Left ventricle myocardium inferior (tissue), 1 donor: ENCODE measurements at regions not wholly inside any gene's neighbourhood (a gene's known extent, or its start where the extent isn't known, plus 50 kb on each side); places are given as distances from the start of the nearest gene placed in this dataset.

ENCODE experiments used
- DNase-seq: peaks from one replicate; pipeline ENCODE4 v3.0.0-alpha.2; 2020
- H3K27ac ChIP-seq: fragments of 200-600 bp; replicated peaks from 2 replicates; pipeline ENCODE4 v1.8.0; 2021
- H3K27me3 ChIP-seq: fragments of 200-600 bp; 2 replicates; pipeline ENCODE4 v1.8.0; 2021; ENCODE audit warnings: low read depth
- H3K36me3 ChIP-seq: fragments of 200-600 bp; 2 replicates; pipeline ENCODE4 v1.8.0; 2021
- H3K4me1 ChIP-seq: fragments of 200-600 bp; 2 replicates; pipeline ENCODE4 v1.8.0; 2021
- H3K4me3 ChIP-seq: fragments of 200-600 bp; 2 replicates; pipeline ENCODE4 v1.8.0; 2021; ENCODE audit warnings: mild to moderate bottlenecking, moderate library complexity
- H3K9me3 ChIP-seq: fragments of 200-600 bp; replicated peaks from 2 replicates; pipeline ENCODE4 v1.8.0; 2021
- intact Hi-C: fragments of 100-400 bp; cut with micrococcal nuclease; formaldehyde crosslinking; loops from one replicate; pipeline ENCODE4 v1.11.0; 2022
- TF ChIP-seq, protein P1 (sequence below): fragments of 200-600 bp; IDR thresholded peaks from 2 replicates; pipeline ENCODE4 v1.8.0; 2021; ENCODE audit warnings: antibody characterized with exemption, mild to moderate bottlenecking, borderline replicate concordance
- donor health status: DM: no; HTN: yes; CAD: no; lungs with severe emphysema.

DNA sequence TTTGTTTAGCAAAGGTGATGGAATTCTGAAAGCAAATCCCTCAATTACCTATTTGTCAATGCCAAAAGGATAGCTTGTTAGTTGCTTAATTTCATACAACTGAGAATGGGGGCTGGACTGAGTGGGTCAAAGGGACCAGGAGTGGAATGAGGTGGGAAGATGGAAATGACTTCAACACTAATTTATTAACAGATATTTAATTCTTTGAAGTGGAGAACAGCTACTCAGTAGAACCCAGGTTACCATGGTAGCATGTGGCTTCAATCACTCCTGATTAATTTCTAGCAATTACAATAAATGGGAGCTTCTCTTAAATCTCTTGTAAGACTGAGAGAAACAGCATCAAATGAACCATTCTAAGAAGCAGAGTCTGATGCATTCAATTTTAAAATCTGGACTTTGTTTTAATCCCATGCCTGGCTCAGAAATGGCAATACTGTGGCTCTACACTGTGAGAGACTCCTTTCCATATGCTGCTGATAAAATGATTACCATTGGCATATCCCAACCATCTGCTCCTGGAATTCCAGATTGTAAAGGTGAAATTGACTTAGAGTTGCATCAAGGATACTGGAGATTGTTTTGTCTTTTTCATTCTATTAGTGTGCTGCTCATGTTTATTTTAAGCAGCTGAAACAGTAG is 607.8 kb downstream of the SNAPC1 start:
- intact Hi-C loops = no loop called here
- Histone ChIP-seq H3K27ac (no peak overlapping the region), H3K4me1 (no peaks in the 10 kb centered on the region), H3K27me3 (no peaks in the 10 kb centered on the region), H3K4me3 (no peak overlapping the region), H3K36me3 (no peaks in the 10 kb centered on the region), H3K9me3 (no peaks in the 10 kb centered on the region)
- DNase-seq = no peak
- TF ChIP-seq, protein P1, sequence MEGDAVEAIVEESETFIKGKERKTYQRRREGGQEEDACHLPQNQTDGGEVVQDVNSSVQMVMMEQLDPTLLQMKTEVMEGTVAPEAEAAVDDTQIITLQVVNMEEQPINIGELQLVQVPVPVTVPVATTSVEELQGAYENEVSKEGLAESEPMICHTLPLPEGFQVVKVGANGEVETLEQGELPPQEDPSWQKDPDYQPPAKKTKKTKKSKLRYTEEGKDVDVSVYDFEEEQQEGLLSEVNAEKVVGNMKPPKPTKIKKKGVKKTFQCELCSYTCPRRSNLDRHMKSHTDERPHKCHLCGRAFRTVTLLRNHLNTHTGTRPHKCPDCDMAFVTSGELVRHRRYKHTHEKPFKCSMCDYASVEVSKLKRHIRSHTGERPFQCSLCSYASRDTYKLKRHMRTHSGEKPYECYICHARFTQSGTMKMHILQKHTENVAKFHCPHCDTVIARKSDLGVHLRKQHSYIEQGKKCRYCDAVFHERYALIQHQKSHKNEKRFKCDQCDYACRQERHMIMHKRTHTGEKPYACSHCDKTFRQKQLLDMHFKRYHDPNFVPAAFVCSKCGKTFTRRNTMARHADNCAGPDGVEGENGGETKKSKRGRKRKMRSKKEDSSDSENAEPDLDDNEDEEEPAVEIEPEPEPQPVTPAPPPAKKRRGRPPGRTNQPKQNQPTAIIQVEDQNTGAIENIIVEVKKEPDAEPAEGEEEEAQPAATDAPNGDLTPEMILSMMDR = no peak

DNA sequence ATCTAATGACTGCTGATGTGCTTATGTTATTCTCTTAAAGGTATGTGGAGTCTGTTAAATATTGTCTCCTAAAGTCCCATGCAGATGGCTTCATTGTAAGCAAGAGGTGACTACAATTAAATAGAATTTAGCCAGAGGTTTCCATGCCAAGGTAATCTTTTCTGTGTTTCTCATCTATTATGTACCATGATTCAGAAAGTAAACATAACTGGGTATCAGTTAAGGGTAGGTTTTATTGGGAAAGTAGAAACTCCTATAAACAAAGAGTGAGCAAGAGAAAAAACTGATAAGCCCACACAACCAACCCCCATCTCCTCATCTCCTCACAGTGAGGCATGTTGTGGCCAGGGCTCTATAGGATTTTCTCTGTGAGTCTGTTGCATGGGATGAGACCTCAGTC is 611.7 kb downstream of the SNAPC1 start:
- no peaks in the 10 kb centered on the region for H3K4me1 ChIP-seq
- H3K9me3 ChIP-seq = peaks cover 23% of the 10 kb centered on the region
- H3K27ac ChIP-seq = no peak overlapping the region
- TF ChIP-seq, protein P1 = no peak
- H3K4me3 ChIP-seq = no peak overlapping the region
- no peaks in the 10 kb centered on the region for H3K36me3 ChIP-seq
- intact Hi-C loops = no loop called here
- DNase-seq = no peak
- no peaks in the 10 kb centered on the region for H3K27me3 ChIP-seq

GRCh38 chr14:62378057-62378456 is 615.8 kb downstream of the SNAPC1 start:
- TF ChIP-seq, protein P1 = no peak
- Histone ChIP-seq H3K9me3 (peaks cover 23% of the 10 kb centered on the region), H3K36me3 (no peaks in the 10 kb centered on the region), H3K27me3 (no peaks in the 10 kb centered on the region), H3K27ac (no peak overlapping the region), H3K4me1 (no peaks in the 10 kb centered on the region), H3K4me3 (no peak overlapping the region)
- DNase-seq = no peak
- intact Hi-C loops = no loop called here

DNA sequence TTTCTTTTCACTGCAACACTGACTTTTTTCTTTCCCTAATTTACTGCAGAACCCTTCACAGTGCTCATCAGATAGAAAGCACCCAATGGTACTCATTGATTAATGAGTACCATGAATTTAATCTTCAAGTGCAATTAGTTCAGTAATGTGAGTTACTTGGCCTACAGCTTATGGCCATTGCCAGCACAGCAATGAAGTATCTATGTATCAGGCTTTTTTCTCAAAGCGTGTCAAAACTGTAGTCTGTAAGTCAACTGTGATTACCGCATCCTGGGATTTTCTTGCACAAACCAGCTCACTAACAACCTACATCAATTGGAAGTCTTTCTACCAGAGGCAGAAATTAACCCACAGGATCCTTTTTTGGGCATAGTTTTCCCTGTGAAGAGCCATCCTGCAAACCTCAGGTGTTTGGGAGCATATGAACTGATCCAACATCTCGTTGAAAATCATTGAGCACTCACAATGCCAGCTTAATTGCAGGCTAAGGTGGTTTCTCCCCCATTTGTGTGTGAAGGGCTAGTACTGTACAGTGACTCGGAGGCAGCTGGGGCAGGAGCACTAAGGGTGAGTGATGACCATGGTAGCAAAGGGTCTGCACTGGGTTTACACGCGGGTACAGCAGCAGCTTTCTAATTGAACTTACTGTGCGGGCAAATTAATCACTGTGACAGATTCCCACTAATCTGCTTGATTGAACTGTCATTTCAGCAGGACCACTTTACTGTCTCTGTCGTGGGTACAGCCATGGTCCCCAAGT is 619.3 kb downstream of the SNAPC1 start:
- Histone ChIP-seq H3K27ac (no peak overlapping the region), H3K9me3 (peaks cover 15% of the 10 kb centered on the region), H3K27me3 (no peaks in the 10 kb centered on the region), H3K36me3 (no peaks in the 10 kb centered on the region), H3K4me3 (no peak overlapping the region), H3K4me1 (no peaks in the 10 kb centered on the region)
- TF ChIP-seq, protein P1 = no peak
- intact Hi-C loops = no loop called here
- no peak for DNase-seq

DNA sequence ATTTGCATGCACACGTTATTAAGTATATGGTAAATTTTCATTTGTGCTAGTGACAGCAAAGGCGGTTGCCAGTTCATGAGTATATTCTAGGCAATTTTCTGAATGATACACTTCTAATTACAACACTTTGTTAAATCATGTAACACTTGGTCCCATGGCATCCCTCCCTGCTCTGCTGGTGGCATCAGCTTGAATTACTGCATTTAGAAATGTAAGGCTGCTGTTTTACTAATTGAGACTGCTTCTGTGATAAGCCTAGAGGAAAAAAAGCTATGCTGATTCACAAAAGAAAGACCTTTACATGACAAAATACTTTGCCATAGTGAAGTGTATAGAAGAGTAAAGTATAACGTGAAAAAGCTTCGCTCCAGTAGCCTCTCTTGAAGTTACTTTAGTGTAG is 636.1 kb downstream of the KCNH5 start:
- H3K36me3 ChIP-seq = no peaks in the 10 kb centered on the region
- no peaks in the 10 kb centered on the region for H3K4me1 ChIP-seq
- H3K4me3 ChIP-seq = no peak overlapping the region
- no peak for DNase-seq
- H3K27me3 ChIP-seq = no peaks in the 10 kb centered on the region
- no peak overlapping the region for H3K27ac ChIP-seq
- H3K9me3 ChIP-seq = no peaks in the 10 kb centered on the region
- intact Hi-C loops = no loop called here
- TF ChIP-seq, protein P1 = no peak
